ENCODE measurements at regions not wholly inside any gene's neighbourhood (a gene's known extent, or its start where the extent isn't known, plus 50 kb on each side); places are given as distances from the start of the nearest gene placed in this dataset.
"Not testable (repeated sequence)": the region's sequence is repeated elsewhere in the genome, so short reads cannot be mapped to it uniquely, and the experiment has no call there.

DNA sequence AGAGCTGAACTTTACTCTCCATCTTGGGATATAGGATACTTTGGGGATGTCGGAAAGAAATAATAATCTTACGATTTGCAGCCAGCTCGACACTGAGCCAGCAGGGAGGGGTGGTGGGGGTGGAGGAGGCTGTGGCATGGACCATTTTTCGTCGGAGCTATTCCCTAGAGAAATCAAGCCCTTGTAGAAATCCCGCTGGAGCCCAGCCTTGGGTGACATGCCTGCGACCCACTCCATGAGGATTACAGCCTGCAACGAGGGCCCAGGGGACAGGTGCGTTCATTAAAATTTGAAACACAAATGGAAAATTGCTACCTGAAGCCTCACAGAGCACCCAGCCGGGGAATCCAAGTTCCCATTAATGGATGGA lies 82.8 kb upstream of the GSE1 start:
- Histone ChIP-seq H3K4me3 (ENCODE audit: low read length) (no peak overlapping the region), H3K27ac (ENCODE audit: low read length) (no peak overlapping the region), H3K27me3 (ENCODE audit: control insufficient read depth, insufficient read depth) (no peaks in the 10 kb centered on the region), H3K9me3 (ENCODE audit: control insufficient read depth, low read length) (no peaks in the 10 kb centered on the region), H3K4me1 (ENCODE audit: control insufficient read depth, insufficient read depth, low read length) (peaks cover 7% of the 10 kb centered on the region)
- no peak for DNase-seq
- no peak for ATAC-seq
- intact Hi-C loops (cut with DNase I), result no loop called here
- WGBS, result 79% methylated on average over 10 of the region's 10 CpGs

- peak in 1 of 3 donors; percentile 21 for DNase-seq
- Histone ChIP-seq H3K27me3 (ENCODE audit: control insufficient read depth, insufficient read depth) (no peaks in the 10 kb centered on the region), H3K9me3 (ENCODE audit: control insufficient read depth, low read length) (no peaks in the 10 kb centered on the region), H3K27ac (ENCODE audit: low read length) (peak overlapping the region; percentile 65), H3K4me1 (ENCODE audit: control insufficient read depth, insufficient read depth, low read length) (peaks cover 18% of the 10 kb centered on the region), H3K4me3 (ENCODE audit: low read length) (no peak overlapping the region)
- ATAC-seq, result no peak
- intact Hi-C loops (cut with DNase I), result no loop called here
- 76% methylated on average over 10 of the region's 10 CpGs for whole genome bisulfite sequencing
These were observed 81.6 kb upstream of the GSE1 start for GRCh38 chr16:85531516-85531915.

DNA sequence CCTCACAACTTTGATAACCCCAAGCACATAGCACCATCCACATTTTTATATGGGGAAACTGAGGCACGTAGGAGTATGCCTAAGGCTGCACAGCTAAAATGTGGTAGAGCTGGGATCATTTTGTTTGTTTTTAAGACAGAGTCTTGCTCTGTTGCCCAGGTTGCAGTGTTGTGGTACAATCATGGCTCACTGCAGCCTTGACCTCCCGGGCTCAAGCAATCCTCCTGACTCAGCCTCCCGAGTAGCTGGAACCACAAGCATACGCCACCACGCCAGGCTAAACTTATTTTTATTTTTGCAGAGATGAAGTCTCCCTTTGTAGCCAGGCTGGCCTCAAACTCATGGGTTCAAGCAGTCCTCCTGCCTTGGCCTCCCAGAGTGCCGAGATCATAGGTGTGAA lies 81.0 kb upstream of the GSE1 start:
- H3K27ac ChIP-seq (ENCODE audit: low read length), result no peak overlapping the region
- intact Hi-C loops (cut with DNase I), result no loop called here
- DNase-seq (no peak), ATAC-seq (no peak)
- H3K27me3 ChIP-seq (ENCODE audit: control insufficient read depth, insufficient read depth), result no peaks in the 10 kb centered on the region
- H3K4me3 ChIP-seq (ENCODE audit: low read length), result no peak overlapping the region
- peaks cover 22% of the 10 kb centered on the region for H3K4me1 ChIP-seq (ENCODE audit: control insufficient read depth, insufficient read depth, low read length)
- 90% methylated on average over 6 of the region's 6 CpGs for WGBS
- no peaks in the 10 kb centered on the region for H3K9me3 ChIP-seq (ENCODE audit: control insufficient read depth, low read length)

DNA sequence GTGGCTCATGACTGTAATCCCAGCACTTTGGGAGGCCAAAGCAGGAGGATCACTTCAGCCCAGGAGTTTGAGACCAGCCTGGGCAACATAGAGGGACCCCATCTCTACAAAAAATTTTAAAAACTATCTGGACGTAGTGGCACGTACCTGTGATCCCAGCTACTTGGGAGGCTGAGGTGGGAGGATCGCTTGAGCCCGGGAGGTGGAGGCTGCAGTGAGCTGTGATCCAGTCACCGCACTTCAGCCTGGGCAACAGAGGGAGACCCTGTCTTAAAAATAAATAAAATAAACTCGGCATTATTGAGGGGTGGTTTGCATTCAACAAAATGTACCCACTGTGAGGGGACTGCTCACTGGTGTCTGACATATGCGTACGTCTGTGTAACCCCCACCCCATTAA lies 79.5 kb upstream of the GSE1 start:
- H3K9me3 ChIP-seq (ENCODE audit: control insufficient read depth, low read length); intact Hi-C loops (cut with DNase I); ATAC-seq; H3K4me3 ChIP-seq (ENCODE audit: low read length); H3K27ac ChIP-seq (ENCODE audit: low read length); DNase-seq; H3K27me3 ChIP-seq (ENCODE audit: control insufficient read depth, insufficient read depth): not testable (repeated sequence)
- WGBS, result 90% methylated on average over 8 of the region's 8 CpGs
- H3K4me1 ChIP-seq (ENCODE audit: control insufficient read depth, insufficient read depth, low read length), result peaks cover 22% of the 10 kb centered on the region

DNA sequence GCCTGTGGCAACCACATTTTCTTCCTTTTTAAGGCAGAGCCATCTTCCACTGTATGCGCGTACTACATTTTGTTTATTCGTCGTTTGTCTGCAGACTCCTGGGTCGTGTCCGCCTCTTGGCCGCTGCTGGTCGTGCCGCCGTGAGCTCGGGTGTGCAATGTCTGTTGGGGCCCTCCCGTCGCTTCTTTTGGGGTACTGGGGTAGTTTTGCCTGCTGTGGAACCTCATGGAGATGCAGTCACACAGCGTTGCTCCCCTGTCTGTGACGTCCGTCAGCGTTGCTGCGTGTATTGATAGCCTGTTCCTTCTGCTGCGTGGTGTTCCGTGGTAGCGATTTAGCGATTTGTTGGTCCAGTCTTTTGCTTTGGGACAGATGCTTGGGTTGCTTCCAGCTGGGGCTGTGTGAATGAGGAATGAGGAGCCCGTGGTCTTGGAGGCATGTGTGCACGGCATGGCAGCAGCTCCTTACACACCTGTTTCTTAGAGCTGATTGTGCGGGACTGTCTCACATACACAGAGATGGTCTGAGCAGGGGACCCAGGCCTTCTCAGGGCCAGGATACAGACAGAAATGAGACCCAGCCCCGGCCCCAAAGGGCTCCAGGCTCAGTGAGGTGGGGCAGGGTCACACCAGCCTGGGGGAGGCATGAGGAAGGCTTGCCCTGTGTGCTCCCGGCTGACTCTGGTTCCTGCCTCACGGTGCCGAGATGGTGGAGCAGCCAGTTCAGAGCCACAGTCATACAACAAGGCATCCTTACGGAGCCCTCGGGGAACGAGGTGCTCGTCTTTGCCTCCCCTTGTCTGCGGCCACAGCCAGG lies 78.4 kb upstream of the GSE1 start:
- peaks cover 22% of the 10 kb centered on the region for H3K4me1 ChIP-seq (ENCODE audit: control insufficient read depth, insufficient read depth, low read length)
- no peaks in the 10 kb centered on the region for H3K9me3 ChIP-seq (ENCODE audit: control insufficient read depth, low read length)
- H3K4me3 ChIP-seq (ENCODE audit: low read length), result no peak overlapping the region
- no peak for ATAC-seq
- H3K27me3 ChIP-seq (ENCODE audit: control insufficient read depth, insufficient read depth), result no peaks in the 10 kb centered on the region
- intact Hi-C loops (cut with DNase I), result no loop called here
- 87% methylated on average over 34 of the region's 34 CpGs for WGBS
- H3K27ac ChIP-seq (ENCODE audit: low read length), result no peak overlapping the region
- peak in 2 of 3 donors; percentile 47 to 50 for DNase-seq

DNA sequence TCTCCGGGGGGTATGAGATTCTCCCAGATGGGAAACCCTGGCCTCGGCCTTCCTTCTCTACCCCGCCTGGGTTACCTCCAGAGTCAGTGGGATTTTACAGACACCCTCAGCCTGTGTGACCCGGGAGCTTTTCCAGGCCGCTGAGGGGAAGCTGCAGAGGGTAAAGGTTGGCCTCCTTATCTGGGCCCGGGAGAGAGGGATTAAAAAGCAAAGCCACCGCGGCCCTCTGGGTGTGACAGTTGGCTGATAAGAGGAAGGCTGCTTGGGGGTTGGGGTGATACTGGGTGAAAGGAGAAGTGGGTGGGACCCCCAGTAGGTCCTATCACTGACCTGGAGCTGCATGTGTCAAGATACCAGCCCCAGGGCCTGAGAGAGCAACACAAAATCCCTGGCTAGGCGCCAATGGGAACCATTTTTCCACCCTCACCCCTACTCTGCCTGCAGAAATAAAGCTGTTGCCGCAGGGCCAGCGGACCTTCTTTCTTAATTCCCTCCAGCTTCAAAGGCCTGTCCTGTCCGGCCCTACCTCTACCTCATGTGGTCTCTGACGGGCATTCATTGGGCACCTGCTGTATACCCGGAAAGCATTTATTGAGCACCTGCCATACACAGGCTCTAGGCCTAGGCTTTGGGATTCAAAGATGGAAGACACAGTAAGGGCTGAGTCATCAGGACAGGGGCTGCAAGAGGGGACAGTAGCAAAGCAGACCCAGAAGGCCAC lies 77.6 kb upstream of the GSE1 start:
- no peak overlapping the region for H3K4me3 ChIP-seq (ENCODE audit: low read length)
- 50% methylated on average over 14 of the region's 14 CpGs for WGBS
- H3K27me3 ChIP-seq (ENCODE audit: control insufficient read depth, insufficient read depth), result no peaks in the 10 kb centered on the region
- H3K27ac ChIP-seq (ENCODE audit: low read length), result peak overlapping the region; percentile 40
- peak in 2 of 3 donors; percentile 57 to 62 for DNase-seq
- peaks cover 22% of the 10 kb centered on the region for H3K4me1 ChIP-seq (ENCODE audit: control insufficient read depth, insufficient read depth, low read length)
- H3K9me3 ChIP-seq (ENCODE audit: control insufficient read depth, low read length), result no peaks in the 10 kb centered on the region
- ATAC-seq, result peak; percentile 35 to 61
- intact Hi-C loops (cut with DNase I), result no loop called here

GRCh38 chr16:85536073-85536410 lies 77.1 kb upstream of the GSE1 start:
- peak in 2 of 3 donors; percentile 58 to 74 for DNase-seq
- intact Hi-C loops (cut with DNase I), result no loop called here
- Histone ChIP-seq H3K4me3 (ENCODE audit: low read length) (no peak overlapping the region), H3K9me3 (ENCODE audit: control insufficient read depth, low read length) (no peaks in the 10 kb centered on the region), H3K27ac (ENCODE audit: low read length) (peak overlapping the region; percentile 40), H3K27me3 (ENCODE audit: control insufficient read depth, insufficient read depth) (no peaks in the 10 kb centered on the region), H3K4me1 (ENCODE audit: control insufficient read depth, insufficient read depth, low read length) (peaks cover 22% of the 10 kb centered on the region)
- ATAC-seq, result peak; percentile 48 to 80
- 19% methylated on average over 6 of the region's 6 CpGs for WGBS

DNA sequence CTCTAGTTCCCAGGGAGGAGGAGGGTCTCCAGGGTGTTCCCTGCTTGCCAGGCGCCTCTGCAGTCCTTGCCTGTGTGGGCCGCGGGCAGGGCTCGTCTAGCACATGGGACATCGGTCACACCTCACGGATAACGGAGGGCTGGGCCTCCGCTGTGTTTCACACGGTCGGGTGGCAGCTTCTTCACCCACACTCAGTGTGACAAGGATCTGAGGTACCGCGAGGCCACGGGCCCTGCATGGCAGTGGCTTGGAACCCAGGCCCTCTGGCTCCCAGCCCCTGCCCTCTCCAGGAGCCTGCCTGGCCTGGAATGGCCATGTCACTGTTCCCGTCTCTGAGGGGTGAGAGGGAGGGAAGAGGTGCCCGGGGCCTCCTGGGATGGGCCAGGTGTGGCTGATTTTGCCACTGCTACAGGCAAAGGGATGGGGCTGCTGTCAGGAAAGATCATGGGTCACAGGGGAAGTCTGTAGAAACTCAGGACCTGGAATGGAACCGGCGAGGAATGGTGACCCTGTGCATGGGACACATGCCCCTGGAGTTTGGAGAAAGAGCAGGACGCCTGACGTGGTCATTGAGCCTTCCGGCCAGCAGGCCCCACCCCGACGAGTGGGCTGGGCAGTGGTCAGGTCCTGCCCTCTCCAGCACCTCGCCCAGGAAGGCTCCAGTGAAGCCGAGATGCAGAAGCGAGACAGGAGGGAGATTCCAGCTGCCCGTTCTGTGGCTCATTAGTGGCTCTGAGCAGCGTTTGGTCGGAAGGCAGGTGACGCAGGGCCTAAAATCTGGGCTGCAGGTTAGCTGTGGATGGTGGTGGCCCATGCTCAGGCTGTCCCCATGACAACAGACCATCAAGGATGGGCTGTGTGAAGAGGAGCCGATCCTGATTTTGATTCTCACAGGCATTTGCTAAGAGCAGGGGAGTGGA lies 76.5 kb upstream of the GSE1 start:
- no peak overlapping the region for H3K4me3 ChIP-seq (ENCODE audit: low read length)
- H3K4me1 ChIP-seq (ENCODE audit: control insufficient read depth, insufficient read depth, low read length), result peaks cover 19% of the 10 kb centered on the region
- no peak overlapping the region for H3K27ac ChIP-seq (ENCODE audit: low read length)
- WGBS, result 55% methylated on average over 30 of the region's 30 CpGs
- no peaks in the 10 kb centered on the region for H3K9me3 ChIP-seq (ENCODE audit: control insufficient read depth, low read length)
- intact Hi-C loops (cut with DNase I), result no loop called here
- no peaks in the 10 kb centered on the region for H3K27me3 ChIP-seq (ENCODE audit: control insufficient read depth, insufficient read depth)
- peak; percentile 47 to 55 for ATAC-seq
- DNase-seq, result peak in 1 of 3 donors; percentile 70

DNA sequence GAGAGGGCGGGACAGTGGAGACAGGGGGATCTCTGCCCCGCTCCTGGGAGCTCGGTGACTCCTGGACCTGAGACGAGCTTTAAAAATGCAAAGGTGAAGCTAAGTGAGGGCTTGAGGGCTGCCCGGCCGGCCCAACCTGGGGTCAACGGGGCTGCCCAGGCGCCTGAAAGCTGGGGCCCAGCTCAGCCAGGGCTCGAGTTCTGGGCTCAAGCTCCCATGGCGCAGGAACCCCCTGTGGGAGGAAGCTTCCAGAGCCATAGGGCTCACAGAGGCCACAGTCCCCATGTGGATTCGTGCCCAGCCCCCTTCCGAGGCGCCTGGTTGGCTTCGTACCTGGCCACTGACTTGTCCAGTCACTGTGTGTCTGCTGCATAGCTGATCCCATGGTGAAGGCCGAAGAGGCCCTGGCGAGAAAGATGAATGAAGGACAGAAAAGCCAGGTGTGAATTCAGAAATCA lies 75.8 kb upstream of the GSE1 start:
- intact Hi-C loops (cut with DNase I), result no loop called here
- Histone ChIP-seq H3K9me3 (ENCODE audit: control insufficient read depth, low read length) (no peaks in the 10 kb centered on the region), H3K4me1 (ENCODE audit: control insufficient read depth, insufficient read depth, low read length) (peaks cover 19% of the 10 kb centered on the region), H3K4me3 (ENCODE audit: low read length) (no peak overlapping the region), H3K27ac (ENCODE audit: low read length) (no peak overlapping the region), H3K27me3 (ENCODE audit: control insufficient read depth, insufficient read depth) (no peaks in the 10 kb centered on the region)
- WGBS, result 96% methylated on average over 16 of the region's 16 CpGs
- DNase-seq (peak in 1 of 3 donors; percentile 43), ATAC-seq (no peak)

DNA sequence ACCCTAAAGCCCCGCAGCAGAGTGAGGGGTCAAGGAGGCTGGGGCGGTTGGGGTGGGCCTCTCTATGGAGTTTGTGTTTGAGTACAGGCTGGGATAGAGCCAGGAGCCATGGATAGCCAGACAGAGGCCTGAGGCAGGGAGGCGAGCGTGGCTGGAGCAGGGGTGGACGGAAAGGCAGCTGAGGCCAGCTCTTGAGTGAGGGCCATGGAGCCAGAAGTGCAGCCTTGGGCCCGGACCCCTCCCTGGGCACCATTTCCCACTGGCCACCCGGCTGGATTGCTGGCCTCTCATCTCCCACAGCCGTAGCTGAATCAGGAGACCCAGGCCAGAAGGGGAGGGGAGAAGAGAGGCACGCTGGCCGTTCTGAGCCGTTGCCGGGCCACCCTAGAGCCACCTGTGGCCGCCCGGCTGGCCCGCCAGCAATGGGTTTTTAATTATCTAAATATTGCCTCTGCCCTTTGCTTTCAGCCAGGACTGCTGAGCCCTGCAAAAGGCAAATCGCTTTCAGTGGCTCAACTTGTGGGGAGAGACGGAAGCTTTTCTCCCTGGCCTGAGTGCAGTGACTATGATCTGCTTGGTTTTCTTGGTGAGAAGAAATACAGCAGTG lies 75.2 kb upstream of the GSE1 start:
- Histone ChIP-seq H3K4me1 (ENCODE audit: control insufficient read depth, insufficient read depth, low read length) (peaks cover 19% of the 10 kb centered on the region), H3K27ac (ENCODE audit: low read length) (no peak overlapping the region), H3K9me3 (ENCODE audit: control insufficient read depth, low read length) (no peaks in the 10 kb centered on the region), H3K4me3 (ENCODE audit: low read length) (no peak overlapping the region), H3K27me3 (ENCODE audit: control insufficient read depth, insufficient read depth) (no peaks in the 10 kb centered on the region)
- intact Hi-C loops (cut with DNase I), result no loop called here
- no peak for ATAC-seq
- WGBS, result 87% methylated on average over 17 of the region's 17 CpGs
- peak in 1 of 3 donors; percentile 39 for DNase-seq
